Peyer's patch (tissue), 4 donors: ENCODE measurements at regions not wholly inside any gene's neighbourhood (a gene's known extent, or its start where the extent isn't known, plus 50 kb on each side); places are given as distances from the start of the nearest gene placed in this dataset.

Experiments
- POLR2A ChIP-seq, 2 donors: fragments of 450-650 bp; IDR thresholded peaks; one replicate each; pipeline ENCODE4 v1.5.1; 2017; ENCODE audit warnings: antibody characterized with exemption in 2 of 2, mild to moderate bottlenecking in 2 of 2, moderate library complexity in 2 of 2
- TF ChIP-seq, protein P1 (sequence below), 6 experiments: fragments of 450-650 bp in 4 of 6; fragments of 200-600 bp in 2 of 6; sonication (generic) in 1 of 6; IDR thresholded peaks; one replicate each; pipeline ENCODE4 v1.5.1; 2017 to 2019; ENCODE audit warnings: antibody characterized with exemption in 6 of 6, mild to moderate bottlenecking in 3 of 6, moderate library complexity in 1 of 6

DNA sequence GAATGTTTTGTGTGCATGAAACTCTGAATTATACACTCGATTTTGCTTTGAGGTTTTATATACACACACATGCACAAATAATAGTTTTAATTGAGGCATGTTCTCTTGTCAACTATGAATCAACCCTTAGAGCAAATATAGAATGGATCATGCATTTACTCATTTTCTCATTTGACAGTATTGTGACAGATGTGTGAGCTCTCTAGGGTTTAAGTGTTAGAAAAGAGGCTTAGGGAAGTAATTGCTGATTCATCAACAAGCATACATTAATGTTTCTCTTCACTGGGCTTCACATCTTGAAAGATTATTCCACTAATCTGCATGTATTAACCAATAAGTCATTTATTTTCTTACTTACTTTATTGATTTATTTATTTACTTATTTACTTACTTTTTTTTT, 1356.8 kb upstream of the ACO1 start:
- TF ChIP-seq, protein P1, sequence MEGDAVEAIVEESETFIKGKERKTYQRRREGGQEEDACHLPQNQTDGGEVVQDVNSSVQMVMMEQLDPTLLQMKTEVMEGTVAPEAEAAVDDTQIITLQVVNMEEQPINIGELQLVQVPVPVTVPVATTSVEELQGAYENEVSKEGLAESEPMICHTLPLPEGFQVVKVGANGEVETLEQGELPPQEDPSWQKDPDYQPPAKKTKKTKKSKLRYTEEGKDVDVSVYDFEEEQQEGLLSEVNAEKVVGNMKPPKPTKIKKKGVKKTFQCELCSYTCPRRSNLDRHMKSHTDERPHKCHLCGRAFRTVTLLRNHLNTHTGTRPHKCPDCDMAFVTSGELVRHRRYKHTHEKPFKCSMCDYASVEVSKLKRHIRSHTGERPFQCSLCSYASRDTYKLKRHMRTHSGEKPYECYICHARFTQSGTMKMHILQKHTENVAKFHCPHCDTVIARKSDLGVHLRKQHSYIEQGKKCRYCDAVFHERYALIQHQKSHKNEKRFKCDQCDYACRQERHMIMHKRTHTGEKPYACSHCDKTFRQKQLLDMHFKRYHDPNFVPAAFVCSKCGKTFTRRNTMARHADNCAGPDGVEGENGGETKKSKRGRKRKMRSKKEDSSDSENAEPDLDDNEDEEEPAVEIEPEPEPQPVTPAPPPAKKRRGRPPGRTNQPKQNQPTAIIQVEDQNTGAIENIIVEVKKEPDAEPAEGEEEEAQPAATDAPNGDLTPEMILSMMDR (IDR thresholded peaks at IDR 0.05), result no peak
- TF ChIP-seq POLR2A (IDR thresholded peaks at IDR 0.05), result no peak
